Kidney epithelial cell (primary cell): ENCODE measurements at regions not wholly inside any gene's neighbourhood (a gene's known extent, or its start where the extent isn't known, plus 50 kb on each side); places are given as distances from the start of the nearest gene placed in this dataset.
A peak's percentile ranks its signal among the peaks of the same experiment; 100 is the strongest.

Experiments
- DNase-seq: peaks from one replicate; pipeline ENCODE4 v3.0.0-alpha.2; 2010; ENCODE audit warnings: low read depth
- H3K27me3 ChIP-seq: 2 replicates; pipeline ENCODE4 v1.6.0; 2011; ENCODE audit warnings: low read length; ENCODE audit not compliant: control insufficient read depth, insufficient read depth
- H3K36me3 ChIP-seq: 2 replicates; pipeline ENCODE4 v1.5.1; 2011; ENCODE audit warnings: low read length; ENCODE audit not compliant: control insufficient read depth, insufficient read depth
- H3K4me3 ChIP-seq: 2 replicates; pipeline ENCODE4 v1.5.1; 2011; ENCODE audit warnings: low read depth, mild to moderate bottlenecking, control low read depth, low read length
- TF ChIP-seq, protein P1 (sequence below): IDR thresholded peaks from 2 replicates; pipeline ENCODE4 v1.5.1; 2011; ENCODE audit warnings: mild to moderate bottlenecking, moderate library complexity, low read length, control low read depth, inconsistent platforms; ENCODE audit not compliant: insufficient read depth, poor library complexity, severe bottlenecking

DNA sequence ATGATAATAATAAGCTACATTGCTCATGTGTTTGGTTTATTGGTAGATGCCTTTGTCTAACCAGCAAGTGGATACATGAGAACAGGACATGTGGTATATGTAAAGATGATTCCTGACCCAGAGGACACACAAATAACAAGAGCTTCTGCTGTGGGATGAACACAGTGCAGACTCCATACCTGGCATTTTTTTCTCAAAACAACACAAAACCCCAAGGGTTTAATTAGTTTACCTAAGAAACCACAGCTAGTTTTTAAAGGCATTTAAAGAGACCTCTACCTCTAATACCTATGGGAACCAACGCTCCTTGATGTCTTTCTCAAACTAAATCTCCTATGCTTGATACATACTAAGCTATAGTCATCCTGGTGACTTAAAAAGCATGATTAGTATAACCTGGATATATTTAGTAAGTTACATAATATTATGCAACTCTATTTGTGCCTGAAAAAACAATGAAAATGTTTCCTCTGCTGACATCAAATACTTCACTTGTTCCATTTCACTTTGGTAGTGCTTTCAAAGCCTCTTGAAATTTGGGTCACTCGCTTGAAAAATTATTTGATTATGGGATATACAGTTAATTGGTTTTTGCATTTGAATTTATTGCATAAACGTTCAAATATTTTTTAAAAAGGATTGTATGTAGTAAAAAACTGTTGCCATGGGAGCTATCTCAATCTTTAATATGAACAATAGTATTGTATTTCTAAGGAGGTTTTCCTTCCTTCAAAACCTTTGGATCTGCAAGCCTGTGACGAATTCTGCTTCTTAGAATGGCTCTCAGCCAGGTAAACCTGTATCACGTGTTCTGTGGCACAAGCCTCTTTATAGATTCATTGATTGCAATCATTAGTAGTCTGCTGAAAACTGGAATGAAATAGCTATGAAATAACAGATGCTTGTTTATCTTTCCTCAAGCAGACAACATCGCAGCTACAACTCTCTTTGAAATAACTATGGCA, 233.0 kb upstream of the KCNMB2 start:
- Histone ChIP-seq H3K4me3 (no peak overlapping the region), H3K36me3 (no peaks in the 10 kb centered on the region), H3K27me3 (no peaks in the 10 kb centered on the region)
- TF ChIP-seq, protein P1, sequence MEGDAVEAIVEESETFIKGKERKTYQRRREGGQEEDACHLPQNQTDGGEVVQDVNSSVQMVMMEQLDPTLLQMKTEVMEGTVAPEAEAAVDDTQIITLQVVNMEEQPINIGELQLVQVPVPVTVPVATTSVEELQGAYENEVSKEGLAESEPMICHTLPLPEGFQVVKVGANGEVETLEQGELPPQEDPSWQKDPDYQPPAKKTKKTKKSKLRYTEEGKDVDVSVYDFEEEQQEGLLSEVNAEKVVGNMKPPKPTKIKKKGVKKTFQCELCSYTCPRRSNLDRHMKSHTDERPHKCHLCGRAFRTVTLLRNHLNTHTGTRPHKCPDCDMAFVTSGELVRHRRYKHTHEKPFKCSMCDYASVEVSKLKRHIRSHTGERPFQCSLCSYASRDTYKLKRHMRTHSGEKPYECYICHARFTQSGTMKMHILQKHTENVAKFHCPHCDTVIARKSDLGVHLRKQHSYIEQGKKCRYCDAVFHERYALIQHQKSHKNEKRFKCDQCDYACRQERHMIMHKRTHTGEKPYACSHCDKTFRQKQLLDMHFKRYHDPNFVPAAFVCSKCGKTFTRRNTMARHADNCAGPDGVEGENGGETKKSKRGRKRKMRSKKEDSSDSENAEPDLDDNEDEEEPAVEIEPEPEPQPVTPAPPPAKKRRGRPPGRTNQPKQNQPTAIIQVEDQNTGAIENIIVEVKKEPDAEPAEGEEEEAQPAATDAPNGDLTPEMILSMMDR: no peak
- DNase-seq: no peak

GRCh38 chr3:178304758-178305467, 231.3 kb upstream of the KCNMB2 start:
- Histone ChIP-seq H3K36me3 (no peaks in the 10 kb centered on the region), H3K4me3 (no peak overlapping the region), H3K27me3 (no peaks in the 10 kb centered on the region)
- DNase-seq: peak; percentile 67
- TF ChIP-seq, protein P1: no peak

GRCh38 chr3:178306432-178307115, 229.7 kb upstream of the KCNMB2 start:
- DNase-seq: no peak
- no peak overlapping the region for H3K4me3 ChIP-seq
- H3K27me3 ChIP-seq: no peaks in the 10 kb centered on the region
- TF ChIP-seq, protein P1: no peak
- H3K36me3 ChIP-seq: no peaks in the 10 kb centered on the region

- DNase-seq: no peak
- Histone ChIP-seq H3K27me3 (no peaks in the 10 kb centered on the region), H3K36me3 (no peaks in the 10 kb centered on the region), H3K4me3 (no peak overlapping the region)
- TF ChIP-seq, protein P1: no peak
Observed at GRCh38 chr3:178308771-178309170, 227.5 kb upstream of the KCNMB2 start.

GRCh38 chr3:178310949-178311348, 225.3 kb upstream of the KCNMB2 start:
- TF ChIP-seq, protein P1: no peak
- H3K4me3 ChIP-seq: no peak overlapping the region
- no peak for DNase-seq
- no peaks in the 10 kb centered on the region for H3K36me3 ChIP-seq
- no peaks in the 10 kb centered on the region for H3K27me3 ChIP-seq
